ENCODE measurements at regions not wholly inside any gene's neighbourhood (a gene's known extent, or its start where the extent isn't known, plus 50 kb on each side); places are given as distances from the start of the nearest gene placed in this dataset.
A peak's percentile ranks its signal among the peaks of the same experiment; 100 is the strongest.
"Not testable (repeated sequence)": the region's sequence is repeated elsewhere in the genome, so short reads cannot be mapped to it uniquely, and the experiment has no call there.

GRCh38 chr4:170804930-170805329 is 715.2 kb upstream of the AADAT start:
- DNase-seq, result no peak

- no peak for DNase-seq
Measured at GRCh38 chr4:170803492-170803891, 713.7 kb upstream of the AADAT start.

- no peak for DNase-seq
Measured at GRCh38 chr4:170801771-170802170, 712.0 kb upstream of the AADAT start.

- DNase-seq, result no peak
Measured at GRCh38 chr4:170794525-170794924, 704.8 kb upstream of the AADAT start.

- DNase-seq, result not testable (repeated sequence)
Measured at GRCh38 chr4:170788540-170789051, 698.8 kb upstream of the AADAT start.

- no peak for DNase-seq
Measured at GRCh38 chr4:170777663-170778062, 687.9 kb upstream of the AADAT start.

GRCh38 chr4:170776983-170777382 is 687.2 kb upstream of the AADAT start:
- DNase-seq, result no peak

- no peak for DNase-seq
Measured at GRCh38 chr4:170775851-170776250, 686.1 kb upstream of the AADAT start.

- DNase-seq, result no peak
Measured at GRCh38 chr4:170773709-170774273, 684.0 kb upstream of the AADAT start.

- DNase-seq, result no peak
Measured at GRCh38 chr4:170772429-170772828, 682.7 kb upstream of the AADAT start.

- no peak for DNase-seq
Measured at GRCh38 chr4:170770664-170771063, 680.9 kb upstream of the AADAT start.

GRCh38 chr4:170769862-170770261 is 680.1 kb upstream of the AADAT start:
- no peak for DNase-seq

- DNase-seq, result no peak
Measured at GRCh38 chr4:170758988-170759387, 669.2 kb upstream of the AADAT start.

- no peak for DNase-seq
Measured at GRCh38 chr4:170750519-170750918, 660.8 kb upstream of the AADAT start.

- no peak for DNase-seq
Measured at GRCh38 chr4:170748975-170749374, 659.2 kb upstream of the AADAT start.

GRCh38 chr4:170743633-170744032 is 653.9 kb upstream of the AADAT start:
- DNase-seq, result no peak

- DNase-seq, result no peak
Measured at GRCh38 chr4:170741856-170742255, 652.1 kb upstream of the AADAT start.

GRCh38 chr4:170736710-170737109 is 647.0 kb upstream of the AADAT start:
- no peak for DNase-seq

GRCh38 chr4:170729897-170730296 is 640.1 kb upstream of the AADAT start:
- DNase-seq, result no peak

GRCh38 chr4:170729236-170729635 is 639.5 kb upstream of the AADAT start:
- no peak for DNase-seq

- DNase-seq, result peak in 1 of 56 donors; percentile 0
Measured at GRCh38 chr4:170724191-170724590, 634.4 kb upstream of the AADAT start.

- no peak for DNase-seq
Measured at GRCh38 chr4:170723171-170723570, 633.4 kb upstream of the AADAT start.

- no peak for DNase-seq
Measured at GRCh38 chr4:170721812-170722373, 632.1 kb upstream of the AADAT start.

GRCh38 chr4:170716868-170717267 is 627.1 kb upstream of the AADAT start:
- no peak for DNase-seq
